Activated CD8-positive, alpha-beta memory T cell treated with anti-CD3 and anti-CD28 coated beads, Interleukin-2, amount 50 U/mL, for 24 hours (primary cell): ENCODE measurements at regions not wholly inside any gene's neighbourhood (a gene's known extent, or its start where the extent isn't known, plus 50 kb on each side); places are given as distances from the start of the nearest gene placed in this dataset.

Source experiments
- DNase-seq: peaks from one replicate; pipeline ENCODE4 v3.0.0-alpha.2; 2020; ENCODE audit errors: extremely low read depth

DNA sequence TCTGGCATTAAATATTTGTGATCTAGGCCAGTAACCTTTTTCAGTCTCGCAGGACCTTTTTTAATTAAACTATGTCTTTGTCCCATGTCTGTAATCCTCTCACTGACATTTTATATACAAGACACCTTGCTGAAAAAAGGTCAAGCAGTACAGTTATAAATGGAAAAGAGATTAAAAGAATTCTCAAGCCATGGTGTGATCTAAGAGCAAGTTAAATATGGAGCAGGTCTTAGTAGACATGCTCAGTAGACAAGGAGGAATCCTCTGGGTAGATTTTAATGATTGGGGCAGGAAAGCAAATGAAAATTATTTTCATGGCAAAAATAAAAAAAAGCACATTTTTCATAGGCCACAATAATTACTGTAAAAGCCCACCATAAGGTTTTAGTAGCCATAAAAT is 203.5 kb downstream of the PPP1R3A start:
- no peak for DNase-seq

DNA sequence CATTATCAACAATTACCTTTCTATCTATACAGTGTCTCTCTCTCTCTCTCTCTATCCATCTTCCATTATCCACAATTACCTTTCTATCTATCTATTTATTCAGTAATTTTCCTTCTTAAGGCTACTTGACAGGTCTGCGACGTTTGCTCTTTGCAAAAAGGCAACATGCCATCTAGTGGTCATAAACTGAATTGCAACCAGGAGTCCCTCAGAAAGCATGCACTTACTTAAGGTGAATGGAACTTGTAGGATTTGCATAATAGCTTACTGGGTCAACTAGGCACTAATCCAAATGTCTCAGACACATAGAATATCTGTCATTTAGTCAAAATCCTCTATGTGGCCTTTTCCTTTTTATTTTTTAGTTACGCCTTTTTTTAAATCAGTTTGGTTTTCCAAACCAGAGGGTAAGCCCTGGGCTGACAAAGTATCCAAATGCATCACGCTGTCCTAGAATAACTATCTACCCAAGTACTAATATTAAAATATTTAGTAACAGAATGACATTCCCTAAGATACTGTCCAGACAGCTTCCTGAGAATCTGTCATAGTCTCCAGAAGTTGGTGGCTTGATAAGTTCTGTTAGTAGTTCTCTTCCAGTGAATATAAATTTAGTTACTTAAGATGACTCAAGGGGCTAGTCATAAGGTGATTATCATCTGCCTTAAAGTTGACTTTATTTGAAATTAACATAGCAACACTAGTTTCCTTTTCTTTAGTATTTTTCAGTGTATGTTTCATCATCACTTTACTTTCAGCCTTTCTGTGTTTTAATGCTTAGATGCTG is 208.3 kb downstream of the PPP1R3A start:
- DNase-seq, result peak; percentile 15

DNA sequence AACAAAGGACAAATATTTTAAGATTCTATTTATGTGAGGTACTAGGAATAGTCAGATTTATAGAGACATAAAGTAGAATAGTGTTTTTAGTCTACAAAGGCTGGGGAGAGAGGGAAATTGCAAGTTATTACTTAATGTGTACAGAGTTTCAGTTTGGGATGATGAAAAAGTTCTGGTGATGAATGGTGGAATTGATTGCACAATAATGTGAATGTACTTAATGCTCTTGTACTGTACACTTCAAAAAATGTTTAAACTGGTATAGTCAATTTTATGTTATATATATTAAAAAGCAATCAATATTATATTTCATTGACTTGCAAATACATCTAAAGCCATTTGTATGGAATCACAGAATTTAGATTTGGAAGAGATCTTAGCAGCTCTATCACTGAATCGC is 213.4 kb downstream of the PPP1R3A start:
- DNase-seq, result no peak

DNA sequence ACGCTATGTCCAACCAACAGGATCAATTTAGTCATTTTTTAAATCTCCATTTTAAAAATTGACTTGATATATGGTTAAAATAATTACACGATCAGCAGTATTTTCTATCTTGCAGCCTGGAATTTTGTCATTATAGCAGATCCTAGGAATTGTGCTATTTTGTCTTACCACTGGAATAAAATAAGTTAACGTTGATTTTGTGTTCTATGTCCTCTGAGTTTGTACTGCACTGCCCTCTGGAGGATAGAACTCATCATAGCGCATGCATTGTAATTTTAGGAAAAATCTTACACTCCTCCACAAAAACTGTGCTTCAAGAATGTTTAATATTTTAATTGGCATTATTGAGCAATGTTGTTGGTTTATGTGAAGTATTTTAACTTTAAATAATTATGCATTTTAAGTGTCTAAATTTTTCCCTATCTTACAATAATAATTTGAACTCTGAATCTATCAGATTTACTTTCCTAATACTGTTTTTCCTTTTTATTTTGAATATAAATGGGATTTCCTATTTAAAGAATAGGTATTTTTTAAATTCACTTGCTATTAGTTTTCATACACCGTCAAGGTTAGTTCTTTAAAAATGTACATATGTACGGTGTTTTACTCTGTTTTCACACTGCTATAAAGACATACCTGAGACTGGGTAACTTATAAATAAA is 220.1 kb downstream of the PPP1R3A start:
- no peak for DNase-seq

DNA sequence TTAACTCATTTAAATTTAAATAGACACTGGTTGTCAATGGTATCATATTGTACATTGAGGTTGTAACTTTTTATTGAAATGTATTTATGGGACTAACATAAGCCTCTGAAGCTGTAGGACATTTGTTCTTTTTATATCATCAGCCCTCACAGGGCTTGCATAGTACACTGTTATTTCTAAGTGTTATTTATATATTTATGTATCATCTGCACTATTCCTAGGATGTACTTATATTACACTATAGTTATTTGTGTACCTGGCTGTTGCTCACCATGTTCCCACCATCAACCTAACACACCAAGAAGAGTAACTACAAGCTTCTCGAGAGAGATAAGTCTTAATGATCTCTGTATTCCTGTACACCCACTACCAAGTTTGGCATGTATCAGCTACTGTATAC is 224.7 kb downstream of the PPP1R3A start:
- no peak for DNase-seq

DNA sequence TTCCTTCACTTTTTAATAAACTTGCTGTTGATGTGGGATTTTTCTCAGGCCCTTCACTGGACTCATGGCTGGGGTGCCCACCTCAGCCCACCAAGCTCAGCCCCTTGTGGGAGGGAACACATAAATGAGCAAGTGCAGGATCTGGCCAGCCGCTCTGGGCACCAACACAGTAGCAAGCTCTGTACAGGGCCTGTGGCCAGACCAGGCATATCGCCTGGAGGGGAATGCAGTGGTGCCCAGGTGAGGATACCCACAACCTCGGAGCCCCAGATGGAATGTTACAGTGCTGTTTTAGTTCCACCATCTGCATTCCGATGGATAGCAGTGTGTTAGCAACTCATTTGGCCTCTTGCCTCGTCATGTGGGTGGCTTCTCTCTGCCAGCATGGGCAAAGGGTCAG is 234.6 kb downstream of the PPP1R3A start:
- no peak for DNase-seq

DNA sequence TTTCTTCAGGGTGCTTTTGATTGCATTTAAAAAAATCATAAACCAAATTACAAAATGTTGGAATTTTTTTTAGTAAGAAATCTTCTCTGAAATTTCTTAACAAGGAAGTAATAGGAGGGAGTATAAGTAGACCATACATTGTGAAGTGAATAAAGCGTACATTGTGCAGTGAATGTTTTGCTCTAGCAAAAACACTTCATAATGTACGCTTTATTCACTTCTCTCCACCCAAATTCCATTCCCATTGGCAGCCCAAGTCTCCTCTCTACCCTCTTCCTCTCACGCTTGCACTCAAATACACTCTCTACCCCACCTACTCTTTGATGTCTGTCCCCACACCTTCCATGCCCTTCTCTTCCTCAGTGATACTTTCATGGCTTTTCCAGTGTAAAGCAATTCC is 241.0 kb downstream of the PPP1R3A start:
- no peak for DNase-seq

DNA sequence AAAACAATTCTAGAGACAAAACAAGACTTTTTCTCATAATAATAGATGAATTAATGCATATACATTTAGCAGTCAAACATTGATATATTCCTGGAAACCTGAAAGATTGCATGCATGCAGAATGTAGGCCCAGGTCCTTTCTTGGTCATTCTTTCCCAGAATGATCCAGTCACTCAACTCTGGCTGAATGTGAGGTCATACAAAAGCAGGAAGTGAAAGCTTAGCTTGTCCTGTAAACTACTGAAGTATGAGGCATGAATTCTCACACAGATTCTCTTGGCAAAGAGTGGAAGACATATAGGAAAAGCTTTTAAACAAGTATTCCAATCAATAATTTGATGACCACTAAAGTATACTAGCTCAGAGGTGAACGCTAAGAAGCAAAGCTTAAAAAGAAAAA is 253.9 kb downstream of the PPP1R3A start:
- DNase-seq, result no peak

DNA sequence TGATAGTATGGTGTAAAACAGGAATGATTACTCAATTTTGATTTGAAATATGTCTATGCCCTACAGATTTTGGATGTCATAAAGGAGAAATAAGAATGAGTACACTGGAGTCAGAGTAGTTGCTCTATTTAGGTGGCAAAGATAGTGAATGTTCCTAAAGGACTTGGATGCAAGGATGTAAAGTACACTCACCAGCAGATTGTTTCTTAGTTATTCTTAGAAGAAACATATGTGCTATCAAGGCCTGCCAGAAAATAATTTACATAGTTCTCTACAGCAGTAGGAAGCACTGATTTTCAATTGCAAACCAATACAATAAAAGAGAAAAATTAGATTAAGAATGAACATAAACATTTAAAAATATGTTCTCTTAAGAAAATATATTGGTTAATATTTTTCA is 259.4 kb downstream of the PPP1R3A start:
- no peak for DNase-seq

DNA sequence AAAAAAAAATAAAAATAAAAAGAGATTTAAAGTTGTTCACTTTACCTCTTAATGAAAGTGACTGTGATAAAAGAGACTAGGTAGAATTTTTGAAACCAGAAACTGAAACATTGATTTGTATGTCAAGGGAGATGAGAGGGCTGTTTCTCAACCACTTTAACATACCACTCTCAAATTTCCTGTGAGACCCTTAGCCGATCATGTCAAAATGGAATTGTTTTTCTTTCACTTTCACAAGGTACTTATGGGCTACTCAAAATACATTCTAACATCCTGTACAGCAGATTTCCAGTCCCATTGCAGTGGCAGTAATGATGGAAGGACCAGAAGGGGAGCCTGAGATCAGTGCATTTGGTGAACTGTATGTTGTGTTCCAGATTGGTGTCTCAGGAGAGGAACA is 261.2 kb downstream of the PPP1R3A start:
- no peak for DNase-seq

DNA sequence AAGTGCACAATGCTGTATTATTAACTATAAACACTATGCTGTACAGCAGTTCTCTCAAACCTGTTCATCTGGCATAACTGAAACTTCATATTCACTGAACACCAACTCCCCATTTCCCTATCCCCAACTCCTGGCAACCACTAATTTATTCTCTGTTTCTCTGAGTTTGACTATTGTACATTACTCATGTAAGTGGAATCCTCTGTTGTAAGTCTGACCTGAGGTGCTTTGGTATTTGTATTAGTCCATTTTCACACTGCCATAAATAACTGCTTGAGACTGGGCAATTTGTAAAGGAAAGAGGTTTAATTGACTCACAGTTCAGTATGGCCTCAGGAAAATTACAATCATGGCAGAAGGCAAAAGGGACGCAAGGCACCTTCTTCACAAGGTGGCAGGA is 266.3 kb downstream of the PPP1R3A start:
- no peak for DNase-seq

DNA sequence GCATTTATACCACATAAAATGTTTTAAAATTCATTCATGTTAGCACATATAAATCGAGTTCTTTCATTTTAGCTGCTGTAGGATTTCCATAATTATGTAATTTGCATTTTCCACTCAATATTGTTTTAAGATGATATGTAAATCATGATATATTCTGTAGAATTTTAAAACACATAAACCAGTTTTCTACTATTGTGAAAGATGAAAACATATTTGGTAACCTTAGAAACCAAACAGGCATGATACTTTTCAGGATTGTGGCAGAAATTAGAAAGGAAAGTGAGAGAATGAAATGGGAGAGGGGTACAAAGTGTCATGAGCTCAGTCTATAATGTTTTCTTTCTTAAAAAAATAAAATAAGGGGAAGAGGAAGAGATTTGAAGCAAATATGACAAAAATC is 269.3 kb downstream of the PPP1R3A start:
- DNase-seq, result no peak

DNA sequence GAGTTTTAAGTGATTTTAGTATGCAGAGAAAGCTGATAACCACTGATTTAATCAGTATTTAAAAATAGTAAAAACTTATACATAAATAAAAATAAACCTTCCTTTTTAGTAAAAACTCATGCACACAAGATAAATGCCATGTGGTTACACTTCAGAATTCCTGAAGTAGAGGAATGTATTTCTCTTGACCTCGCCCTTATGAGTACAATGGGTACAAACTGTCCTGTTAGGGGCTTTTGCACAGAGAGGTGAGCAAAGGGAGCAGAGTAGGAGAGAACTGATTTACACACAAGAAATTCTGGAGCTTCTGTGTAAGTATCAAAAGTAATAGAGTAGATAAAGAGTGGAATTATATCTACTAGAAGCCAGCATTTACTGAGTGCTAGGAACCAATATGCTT is 279.6 kb downstream of the PPP1R3A start:
- no peak for DNase-seq

DNA sequence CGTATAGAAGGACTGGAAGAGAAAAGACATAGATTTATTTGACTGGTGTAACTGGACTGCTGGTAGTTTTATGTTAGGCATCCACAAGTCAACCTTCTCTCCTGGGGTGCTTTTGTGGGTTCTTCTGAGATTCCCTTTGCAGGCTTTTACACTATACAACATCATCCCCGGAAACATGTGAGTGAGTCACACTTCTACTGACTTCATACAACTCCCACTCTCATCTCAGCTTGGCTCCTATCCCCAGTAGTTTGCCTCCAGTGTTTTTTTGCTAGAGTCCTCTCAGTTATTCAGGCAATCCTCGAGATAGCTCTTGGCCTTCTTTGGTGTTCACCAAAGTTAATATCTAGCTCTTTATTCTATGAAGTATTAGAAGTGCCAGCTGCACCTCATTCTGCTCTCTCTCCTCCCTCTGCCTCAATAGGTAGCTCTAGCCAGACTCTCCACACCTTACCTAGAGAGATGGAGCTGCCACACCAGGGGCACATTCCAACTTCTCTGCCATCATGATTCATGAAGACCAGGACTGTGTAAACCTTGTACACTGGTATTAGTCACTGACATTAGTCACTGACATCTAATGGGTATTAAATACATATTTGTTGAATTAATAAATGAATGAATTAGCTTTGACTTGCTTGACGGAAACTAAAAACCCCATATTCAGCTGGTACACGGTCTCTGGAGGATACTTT is 281.9 kb downstream of the PPP1R3A start:
- DNase-seq, result no peak

DNA sequence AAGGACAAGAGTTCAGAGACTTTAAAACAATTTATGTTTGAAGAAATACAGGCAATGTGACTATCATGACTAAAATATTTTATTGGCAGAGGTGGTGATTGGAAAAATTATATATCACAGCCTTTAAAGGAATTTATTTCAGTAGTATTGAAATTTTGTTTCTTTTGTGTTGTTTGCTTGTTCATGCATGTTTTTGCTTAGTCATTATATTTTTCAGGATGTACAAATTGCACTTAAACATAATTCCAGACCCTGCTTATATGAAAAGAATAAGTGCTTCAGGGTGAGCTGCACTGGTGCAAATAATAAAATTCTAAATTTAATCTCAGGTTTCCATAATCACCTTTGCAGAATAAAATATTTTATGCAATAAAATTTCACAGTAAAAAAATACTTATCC is 283.3 kb downstream of the PPP1R3A start:
- no peak for DNase-seq

DNA sequence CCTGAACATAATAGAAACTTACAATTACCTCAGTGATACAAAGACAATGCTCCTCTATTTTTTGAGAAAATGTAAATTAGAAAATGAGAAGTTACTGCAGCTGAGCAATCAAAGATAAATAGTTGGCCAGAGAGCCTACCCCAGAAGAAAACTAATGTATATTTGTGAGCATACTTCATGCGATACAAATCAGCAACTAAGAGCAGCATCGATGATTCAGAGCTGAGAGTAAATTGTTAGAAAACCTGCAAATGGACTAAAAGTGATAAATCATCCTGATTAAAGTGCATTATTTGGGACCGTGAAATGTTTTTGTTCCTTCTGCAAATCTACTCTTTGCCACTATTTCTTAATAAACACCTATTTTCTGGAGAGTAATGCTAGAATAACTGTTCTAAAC is 285.7 kb downstream of the PPP1R3A start:
- DNase-seq, result no peak

DNA sequence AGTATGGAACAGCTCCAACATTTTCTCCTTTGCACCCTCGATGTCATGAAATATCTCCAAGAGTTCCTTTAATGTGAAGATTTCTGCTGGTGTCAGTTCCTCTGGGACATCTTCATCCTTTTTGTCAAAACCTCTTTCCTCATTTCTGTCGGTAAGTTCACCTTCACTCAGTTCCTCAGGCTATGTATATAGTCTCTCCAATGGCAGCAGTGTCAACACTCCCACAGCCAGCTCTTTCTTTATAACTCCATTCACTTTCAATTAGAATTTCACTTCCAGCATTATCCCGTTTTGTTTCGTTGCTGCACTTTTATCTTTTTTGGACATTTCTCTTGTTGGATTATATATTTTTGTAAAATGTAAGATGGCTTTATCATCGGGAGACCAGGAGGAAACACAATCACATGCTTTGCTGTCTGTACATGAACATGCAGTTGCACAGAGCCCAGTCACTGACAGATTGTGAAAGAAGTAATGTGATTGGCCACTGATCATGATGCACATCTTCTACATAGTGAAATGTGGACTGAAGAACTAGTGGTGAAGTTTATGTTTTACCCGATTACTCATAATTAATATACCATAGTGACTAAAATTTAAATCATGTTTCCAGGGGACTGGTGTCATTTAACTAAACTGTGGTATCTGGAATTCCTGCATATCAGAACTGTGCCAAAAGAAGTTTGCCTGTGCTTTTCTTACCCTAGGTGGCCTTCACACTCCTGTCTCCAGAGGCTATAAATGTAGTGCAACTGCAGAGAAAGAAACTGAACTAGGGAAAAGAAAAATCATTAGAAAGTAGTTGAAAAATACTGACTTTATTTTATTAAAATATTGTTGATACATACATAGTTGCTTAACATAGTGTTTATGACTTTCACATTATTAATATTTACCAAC is 289.6 kb downstream of the PPP1R3A start:
- no peak for DNase-seq

DNA sequence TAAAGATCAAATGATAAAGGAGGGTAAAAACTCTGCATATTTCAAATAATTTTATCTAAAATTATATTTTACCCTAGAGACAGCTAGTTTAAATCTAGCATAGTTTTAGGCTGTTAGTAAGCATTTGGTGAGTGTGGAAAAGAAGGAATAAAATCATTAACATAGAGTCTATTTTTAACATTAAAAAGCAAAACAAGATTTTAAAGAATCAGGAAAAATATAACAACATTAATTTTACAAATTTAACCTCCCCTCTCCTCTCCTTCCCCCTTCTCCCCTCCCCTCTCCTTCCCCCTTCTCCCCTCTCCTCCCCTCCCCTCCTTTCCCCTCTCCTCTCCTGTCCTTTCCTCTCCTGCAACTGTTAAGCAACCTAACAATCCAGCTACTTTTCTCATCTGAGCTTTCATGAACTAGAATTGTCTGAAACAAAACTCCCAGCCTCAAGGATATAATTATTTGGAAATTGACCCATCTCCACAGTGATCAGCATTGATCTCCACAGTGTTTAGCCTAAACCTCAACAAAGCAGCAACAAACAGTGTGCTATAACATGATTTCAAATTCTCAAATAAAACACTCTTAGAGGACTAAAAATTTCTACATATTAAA is 293.2 kb downstream of the PPP1R3A start:
- no peak for DNase-seq

DNA sequence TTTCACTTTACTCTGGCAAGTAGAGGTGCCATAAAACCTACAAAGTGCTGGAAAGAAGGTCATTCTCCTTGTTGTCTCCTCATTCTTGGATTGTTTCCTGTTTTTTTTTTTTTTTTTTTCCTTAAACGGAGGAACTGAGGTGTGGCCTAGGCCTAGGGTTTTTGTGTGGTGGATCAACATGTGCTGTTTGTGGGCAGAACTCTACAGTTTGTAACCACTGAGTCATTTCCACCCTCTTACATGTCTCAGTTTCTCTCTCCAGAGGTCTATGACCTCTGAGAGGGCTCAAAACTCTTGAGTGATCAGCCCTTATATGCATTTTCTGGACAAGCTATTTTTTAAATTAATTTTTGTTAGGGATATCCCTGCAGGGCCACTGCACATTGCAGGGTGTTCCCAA is 296.0 kb downstream of the PPP1R3A start:
- DNase-seq, result no peak

DNA sequence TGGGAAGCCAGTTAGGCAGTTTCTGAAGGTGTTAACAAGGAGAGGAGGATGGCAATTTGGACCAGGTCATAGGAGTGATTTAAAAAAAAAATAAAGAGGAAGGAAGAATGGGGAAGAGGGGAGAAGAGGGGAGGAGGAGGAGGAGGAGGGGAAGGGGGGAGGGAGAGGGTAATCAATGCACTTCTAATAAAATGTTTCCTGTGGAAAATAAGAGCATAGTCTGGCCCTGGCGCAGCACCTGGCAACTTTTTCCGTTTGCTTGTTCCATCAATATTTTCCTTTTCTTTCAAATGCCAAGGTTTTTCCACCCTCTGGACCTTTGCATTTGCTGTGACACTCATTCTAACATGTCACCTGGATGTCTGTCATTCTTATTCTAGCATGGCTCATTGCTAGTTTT is 308.2 kb downstream of the PPP1R3A start:
- no peak for DNase-seq

DNA sequence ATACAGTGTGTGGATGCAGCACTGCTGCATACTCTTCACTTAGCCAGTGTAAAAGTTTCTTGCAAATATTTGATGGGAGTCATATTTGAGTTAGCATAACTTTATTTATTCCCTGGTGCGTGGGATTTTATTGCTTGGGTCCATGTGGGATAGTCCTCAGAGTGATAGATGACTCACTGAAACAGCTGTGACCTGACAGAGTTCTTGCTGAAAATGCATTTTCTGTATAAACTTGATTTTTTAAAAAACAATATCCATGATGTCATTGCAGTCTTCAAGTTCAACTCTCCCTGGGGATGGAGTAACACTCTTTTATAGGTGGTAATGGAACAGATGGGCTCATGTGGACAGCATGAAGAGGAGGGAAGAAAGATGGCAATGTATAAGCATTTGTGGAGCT is 310.0 kb downstream of the PPP1R3A start:
- no peak for DNase-seq

DNA sequence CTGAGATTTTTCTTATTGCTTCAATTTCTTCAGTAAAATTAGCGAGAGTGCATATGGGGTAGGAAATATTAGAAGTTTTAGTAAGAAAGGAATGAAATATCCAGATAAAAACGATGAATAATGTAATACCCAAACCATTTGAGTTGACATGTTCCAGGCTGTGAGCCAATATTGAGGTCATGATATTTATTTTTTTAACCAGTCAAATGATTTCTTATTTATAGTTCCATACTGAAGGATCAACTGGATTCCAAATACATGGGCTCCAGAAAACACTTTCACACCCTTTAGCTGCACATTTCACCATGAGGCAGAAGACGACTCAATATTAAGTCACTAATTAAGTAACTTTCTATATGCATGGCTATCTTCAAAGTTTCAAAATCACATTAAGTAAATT is 312.5 kb downstream of the PPP1R3A start:
- no peak for DNase-seq
